Adipocyte (in vitro differentiated cells): ENCODE measurements at regions not wholly inside any gene's neighbourhood (a gene's known extent, or its start where the extent isn't known, plus 50 kb on each side); places are given as distances from the start of the nearest gene placed in this dataset.
A peak's percentile ranks its signal among the peaks of the same experiment; 100 is the strongest.

Source experiments
- DNase-seq: peaks from one replicate; pipeline ENCODE4 v3.0.0-alpha.2; 2015; ENCODE audit warnings: low read depth
- H3K27me3 ChIP-seq: replicated peaks from 2 replicates; pipeline ENCODE4 v1.7.0; 2013; ENCODE audit warnings: mild to moderate bottlenecking, low read length, moderate library complexity; ENCODE audit not compliant: control insufficient read depth, insufficient read depth
- H3K36me3 ChIP-seq: 2 replicates; pipeline ENCODE4 v1.7.0; 2013; ENCODE audit warnings: low read length, mild to moderate bottlenecking, moderate library complexity; ENCODE audit not compliant: control insufficient read depth, insufficient read depth, severe bottlenecking
- H3K4me1 ChIP-seq: 2 replicates; pipeline ENCODE4 v1.7.0; 2013; ENCODE audit warnings: mild to moderate bottlenecking, low read length, moderate library complexity; ENCODE audit not compliant: control insufficient read depth, insufficient read depth
- H3K4me3 ChIP-seq: 2 replicates; pipeline ENCODE4 v1.7.0; 2013; ENCODE audit warnings: mild to moderate bottlenecking, low read length, moderate library complexity
- H3K9ac ChIP-seq: 2 replicates; pipeline ENCODE4 v1.7.0; 2013; ENCODE audit warnings: mild to moderate bottlenecking, low read length, moderate library complexity
- H3K9me3 ChIP-seq: 2 replicates; pipeline ENCODE4 v1.7.0; 2013; ENCODE audit warnings: mild to moderate bottlenecking, low read length, moderate library complexity; ENCODE audit not compliant: control insufficient read depth

GRCh38 chr1:193434319-193434718, 247.9 kb upstream of the B3GALT2 start:
- peaks cover 12% of the 10 kb centered on the region for H3K9me3 ChIP-seq
- no peak for DNase-seq
- no peaks in the 10 kb centered on the region for H3K4me1 ChIP-seq
- no peaks in the 10 kb centered on the region for H3K27me3 ChIP-seq
- no peak overlapping the region for H3K4me3 ChIP-seq
- no peak overlapping the region for H3K9ac ChIP-seq
- no peaks in the 10 kb centered on the region for H3K36me3 ChIP-seq

DNA sequence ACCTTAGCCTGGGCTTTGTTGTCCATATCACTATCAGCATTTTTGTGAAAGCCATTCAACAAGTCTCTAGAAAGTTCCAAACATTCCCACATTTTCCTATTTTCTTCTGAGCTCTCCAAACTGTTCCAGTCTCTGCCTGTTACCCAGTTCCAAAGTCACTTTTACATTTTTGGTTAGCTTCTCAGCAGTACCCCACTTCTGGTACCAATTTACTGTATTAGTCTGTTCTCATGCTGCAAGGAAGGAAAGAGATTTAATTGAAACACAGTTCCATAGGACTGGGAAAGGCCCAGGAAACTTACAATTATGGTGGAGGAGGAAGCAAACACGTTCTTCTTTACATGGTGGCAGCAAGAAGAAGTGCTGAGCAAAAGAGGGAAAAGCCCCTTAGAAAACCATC, 247.2 kb upstream of the B3GALT2 start:
- no peak for DNase-seq
- no peak overlapping the region for H3K9ac ChIP-seq
- H3K4me1 ChIP-seq, result no peaks in the 10 kb centered on the region
- H3K4me3 ChIP-seq, result no peak overlapping the region
- no peaks in the 10 kb centered on the region for H3K27me3 ChIP-seq
- no peaks in the 10 kb centered on the region for H3K36me3 ChIP-seq
- H3K9me3 ChIP-seq, result peaks cover 12% of the 10 kb centered on the region

- no peaks in the 10 kb centered on the region for H3K4me1 ChIP-seq
- H3K36me3 ChIP-seq, result no peaks in the 10 kb centered on the region
- peaks cover 12% of the 10 kb centered on the region for H3K9me3 ChIP-seq
- no peak overlapping the region for H3K4me3 ChIP-seq
- H3K27me3 ChIP-seq, result no peaks in the 10 kb centered on the region
- DNase-seq, result no peak
- H3K9ac ChIP-seq, result no peak overlapping the region
Observed at GRCh38 chr1:193432979-193433587, 246.7 kb upstream of the B3GALT2 start.

GRCh38 chr1:193431265-193431977, 245.0 kb upstream of the B3GALT2 start:
- Histone ChIP-seq H3K9ac (no peak overlapping the region), H3K4me3 (no peak overlapping the region), H3K27me3 (no peaks in the 10 kb centered on the region), H3K4me1 (no peaks in the 10 kb centered on the region), H3K9me3 (peaks cover 12% of the 10 kb centered on the region), H3K36me3 (no peaks in the 10 kb centered on the region)
- no peak for DNase-seq

DNA sequence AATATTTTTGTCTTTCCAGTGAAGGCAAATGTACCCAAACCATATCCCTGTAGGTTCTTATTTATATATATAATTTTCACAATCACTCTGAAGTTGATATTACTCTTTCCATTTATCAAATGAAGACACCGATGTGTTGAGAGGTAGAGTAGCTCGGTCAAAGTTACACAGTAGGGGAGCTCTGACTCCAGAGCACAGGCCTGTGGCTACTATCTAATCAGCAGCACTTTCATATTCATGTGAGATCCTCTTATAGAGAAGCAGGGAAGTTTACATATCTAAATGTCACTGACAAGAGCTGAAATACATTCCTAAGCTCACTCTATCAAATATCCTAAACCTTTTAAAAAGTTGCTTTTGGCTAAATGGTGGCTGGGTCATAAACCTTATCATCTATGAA, 241.1 kb upstream of the B3GALT2 start:
- no peak for DNase-seq
- Histone ChIP-seq H3K4me3 (no peak overlapping the region), H3K36me3 (no peaks in the 10 kb centered on the region), H3K4me1 (no peaks in the 10 kb centered on the region), H3K27me3 (no peaks in the 10 kb centered on the region), H3K9me3 (no peaks in the 10 kb centered on the region), H3K9ac (no peak overlapping the region)

GRCh38 chr1:193426061-193426460, 239.6 kb upstream of the B3GALT2 start:
- no peaks in the 10 kb centered on the region for H3K27me3 ChIP-seq
- H3K4me1 ChIP-seq, result no peaks in the 10 kb centered on the region
- no peaks in the 10 kb centered on the region for H3K9me3 ChIP-seq
- no peak overlapping the region for H3K4me3 ChIP-seq
- H3K36me3 ChIP-seq, result no peaks in the 10 kb centered on the region
- DNase-seq, result no peak
- no peak overlapping the region for H3K9ac ChIP-seq

- Histone ChIP-seq H3K9me3 (no peaks in the 10 kb centered on the region), H3K36me3 (no peaks in the 10 kb centered on the region), H3K27me3 (no peaks in the 10 kb centered on the region), H3K4me1 (peaks cover 5% of the 10 kb centered on the region), H3K4me3 (no peak overlapping the region), H3K9ac (no peak overlapping the region)
- no peak for DNase-seq
Observed at GRCh38 chr1:193421487-193421886, 235.1 kb upstream of the B3GALT2 start.

DNA sequence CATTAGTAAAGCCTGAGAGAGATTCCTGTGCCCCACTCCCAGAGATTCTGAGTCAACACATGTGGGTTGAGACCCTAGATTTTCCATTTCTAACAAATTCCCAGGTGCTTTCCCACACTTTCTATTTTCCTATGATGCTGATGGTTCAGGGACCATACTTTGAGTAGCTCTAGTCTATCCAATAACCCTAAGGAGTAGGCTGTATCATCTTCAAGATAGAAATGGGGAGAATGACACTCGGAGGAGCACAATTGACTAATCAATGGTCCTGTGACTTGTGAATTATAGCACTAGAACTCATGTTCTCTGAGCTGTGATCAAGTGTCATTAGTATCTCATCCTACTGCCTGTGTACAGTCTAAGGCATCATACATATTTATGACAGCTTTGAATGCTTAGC, 232.9 kb upstream of the B3GALT2 start:
- H3K27me3 ChIP-seq, result no peaks in the 10 kb centered on the region
- H3K4me1 ChIP-seq, result peaks cover 5% of the 10 kb centered on the region
- H3K36me3 ChIP-seq, result no peaks in the 10 kb centered on the region
- H3K4me3 ChIP-seq, result no peak overlapping the region
- no peak overlapping the region for H3K9ac ChIP-seq
- no peak for DNase-seq
- H3K9me3 ChIP-seq, result no peaks in the 10 kb centered on the region

DNA sequence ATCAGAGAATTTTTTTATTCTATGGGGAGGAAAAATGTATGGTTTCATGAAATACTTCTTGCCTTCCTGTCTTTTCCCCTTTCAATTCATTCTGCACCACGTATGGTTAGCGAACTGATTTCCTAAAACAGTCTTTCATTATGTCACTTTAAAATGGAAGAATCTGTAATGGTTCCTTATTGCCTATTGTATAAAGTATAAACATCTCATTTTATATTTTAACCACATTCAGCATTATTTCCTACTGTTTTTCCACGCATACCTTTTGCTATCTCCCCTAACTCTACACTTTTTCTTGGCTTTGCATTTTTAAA, 232.3 kb upstream of the B3GALT2 start:
- peak overlapping the region; percentile 77 for H3K4me3 ChIP-seq
- H3K9me3 ChIP-seq, result no peaks in the 10 kb centered on the region
- DNase-seq, result no peak
- peaks cover 5% of the 10 kb centered on the region for H3K4me1 ChIP-seq
- H3K36me3 ChIP-seq, result no peaks in the 10 kb centered on the region
- no peaks in the 10 kb centered on the region for H3K27me3 ChIP-seq
- peak overlapping the region; percentile 10 for H3K9ac ChIP-seq

DNA sequence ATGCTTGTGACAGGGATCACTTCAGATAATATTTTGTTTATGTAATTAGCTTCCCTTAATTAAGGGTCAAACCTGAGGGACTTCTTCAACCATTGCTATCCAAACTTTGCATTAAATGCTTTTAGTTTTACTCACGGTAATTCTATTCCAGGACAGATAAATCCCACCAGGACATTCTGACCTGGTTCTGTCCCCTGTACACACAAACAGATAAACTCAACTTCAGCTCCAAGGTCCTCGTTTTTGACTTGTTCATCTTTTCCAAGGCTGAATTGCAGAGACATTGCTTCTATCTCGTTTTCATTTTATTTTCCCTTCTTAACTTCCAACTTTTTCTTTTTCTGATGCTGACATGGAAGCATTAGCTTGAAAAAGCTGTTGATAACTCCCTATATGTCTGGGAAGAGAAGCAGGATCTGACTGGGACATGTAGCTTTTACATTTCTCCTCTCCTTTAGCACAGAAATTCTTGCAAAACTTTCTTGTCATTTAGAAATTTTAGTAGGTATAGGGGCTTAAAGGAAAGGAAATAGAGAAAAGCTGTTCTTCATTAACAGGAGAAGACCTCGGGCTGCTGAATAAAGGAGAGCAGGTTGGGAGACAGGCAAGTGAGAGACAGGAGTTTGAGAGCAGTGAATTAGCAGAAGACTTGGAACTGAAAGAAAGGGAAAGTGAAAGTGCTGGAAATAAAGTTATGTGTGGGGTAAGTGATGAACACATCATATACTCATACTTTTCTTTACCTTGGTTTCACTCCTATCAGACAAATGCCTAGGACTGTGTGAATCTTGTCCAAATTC, 231.7 kb upstream of the B3GALT2 start:
- peaks cover 5% of the 10 kb centered on the region for H3K4me1 ChIP-seq
- no peaks in the 10 kb centered on the region for H3K9me3 ChIP-seq
- peak overlapping the region; percentile 10 for H3K9ac ChIP-seq
- H3K4me3 ChIP-seq, result peak overlapping the region; percentile 77
- H3K27me3 ChIP-seq, result no peaks in the 10 kb centered on the region
- no peaks in the 10 kb centered on the region for H3K36me3 ChIP-seq
- peak; percentile 62 for DNase-seq

GRCh38 chr1:193417403-193417802, 231.0 kb upstream of the B3GALT2 start:
- H3K4me1 ChIP-seq, result peaks cover 5% of the 10 kb centered on the region
- no peaks in the 10 kb centered on the region for H3K9me3 ChIP-seq
- DNase-seq, result peak; percentile 19
- no peak overlapping the region for H3K9ac ChIP-seq
- no peaks in the 10 kb centered on the region for H3K36me3 ChIP-seq
- H3K4me3 ChIP-seq, result no peak overlapping the region
- no peaks in the 10 kb centered on the region for H3K27me3 ChIP-seq
